ENCODE measurements at regions not wholly inside any gene's neighbourhood (a gene's known extent, or its start where the extent isn't known, plus 50 kb on each side); places are given as distances from the start of the nearest gene placed in this dataset.
"Not testable (repeated sequence)": the region's sequence is repeated elsewhere in the genome, so short reads cannot be mapped to it uniquely, and the experiment has no call there.

GRCh38 chr12:24681570-24681969, 267.3 kb downstream of the BCAT1 start:
- WGBS (ENCODE audit: insufficient coverage, insufficient read length), result no CpG with 5 or more reads among the region's 3 CpGs
- no peaks in the 10 kb centered on the region for H3K9me3 ChIP-seq (ENCODE audit: control insufficient read depth, insufficient read depth, low read length)
- H3K36me3 ChIP-seq (ENCODE audit: control insufficient read depth, insufficient read depth, low read length), result no peaks in the 10 kb centered on the region
- H3K4me1 ChIP-seq (ENCODE audit: control insufficient read depth, insufficient read depth, low read length), result no peaks in the 10 kb centered on the region; the same call in 1 of the 2 replicates
- no peaks in the 10 kb centered on the region for H3K27me3 ChIP-seq (ENCODE audit: control insufficient read depth, insufficient read depth, low read length)
- H3K27ac ChIP-seq (ENCODE audit: low read length), result no peak overlapping the region
- H3K4me3 ChIP-seq (ENCODE audit: low read length), result no peak overlapping the region
- no peak for DNase-seq (ENCODE audit: low read depth, low spot score)

GRCh38 chr12:24679126-24679525, 269.8 kb downstream of the BCAT1 start:
- H3K9me3 ChIP-seq (ENCODE audit: control insufficient read depth, insufficient read depth, low read length), result no peaks in the 10 kb centered on the region
- no peaks in the 10 kb centered on the region; the same call in 1 of the 2 replicates for H3K4me1 ChIP-seq (ENCODE audit: control insufficient read depth, insufficient read depth, low read length)
- H3K27me3 ChIP-seq (ENCODE audit: control insufficient read depth, insufficient read depth, low read length), result no peaks in the 10 kb centered on the region
- H3K4me3 ChIP-seq (ENCODE audit: low read length), result no peak overlapping the region
- no peak overlapping the region for H3K27ac ChIP-seq (ENCODE audit: low read length)
- DNase-seq (ENCODE audit: low read depth, low spot score), result no peak
- no CpG with 5 or more reads among the region's 3 CpGs for WGBS (ENCODE audit: insufficient coverage, insufficient read length)
- H3K36me3 ChIP-seq (ENCODE audit: control insufficient read depth, insufficient read depth, low read length), result no peaks in the 10 kb centered on the region

GRCh38 chr12:24678436-24678835, 270.5 kb downstream of the BCAT1 start:
- Histone ChIP-seq H3K27ac (ENCODE audit: low read length) (no peak overlapping the region), H3K27me3 (ENCODE audit: control insufficient read depth, insufficient read depth, low read length) (no peaks in the 10 kb centered on the region), H3K4me1 (ENCODE audit: control insufficient read depth, insufficient read depth, low read length) (no peaks in the 10 kb centered on the region; the same call in 1 of the 2 replicates), H3K9me3 (ENCODE audit: control insufficient read depth, insufficient read depth, low read length) (no peaks in the 10 kb centered on the region), H3K4me3 (ENCODE audit: low read length) (no peak overlapping the region), H3K36me3 (ENCODE audit: control insufficient read depth, insufficient read depth, low read length) (no peaks in the 10 kb centered on the region)
- no CpG with 5 or more reads among the region's 2 CpGs for WGBS (ENCODE audit: insufficient coverage, insufficient read length)
- no peak for DNase-seq (ENCODE audit: low read depth, low spot score)

GRCh38 chr12:24668563-24668962, 280.3 kb downstream of the BCAT1 start:
- H3K4me1 ChIP-seq (ENCODE audit: control insufficient read depth, insufficient read depth, low read length), result no peaks in the 10 kb centered on the region
- H3K9me3 ChIP-seq (ENCODE audit: control insufficient read depth, insufficient read depth, low read length), result no peaks in the 10 kb centered on the region
- WGBS (ENCODE audit: insufficient coverage, insufficient read length), result no CpG with 5 or more reads among the region's 2 CpGs
- H3K27me3 ChIP-seq (ENCODE audit: control insufficient read depth, insufficient read depth, low read length), result no peaks in the 10 kb centered on the region
- no peak for DNase-seq (ENCODE audit: low read depth, low spot score)
- H3K27ac ChIP-seq (ENCODE audit: low read length), result no peak overlapping the region
- no peaks in the 10 kb centered on the region for H3K36me3 ChIP-seq (ENCODE audit: control insufficient read depth, insufficient read depth, low read length)
- H3K4me3 ChIP-seq (ENCODE audit: low read length), result no peak overlapping the region

GRCh38 chr12:24664161-24664880, 284.6 kb downstream of the BCAT1 start:
- H3K27me3 ChIP-seq (ENCODE audit: control insufficient read depth, insufficient read depth, low read length), result no peaks in the 10 kb centered on the region
- no peak overlapping the region for H3K4me3 ChIP-seq (ENCODE audit: low read length)
- H3K36me3 ChIP-seq (ENCODE audit: control insufficient read depth, insufficient read depth, low read length), result no peaks in the 10 kb centered on the region
- H3K27ac ChIP-seq (ENCODE audit: low read length), result no peak overlapping the region
- WGBS (ENCODE audit: insufficient coverage, insufficient read length), result no CpG with 5 or more reads among the region's 9 CpGs
- DNase-seq (ENCODE audit: low read depth, low spot score), result no peak
- no peaks in the 10 kb centered on the region for H3K4me1 ChIP-seq (ENCODE audit: control insufficient read depth, insufficient read depth, low read length)
- no peaks in the 10 kb centered on the region for H3K9me3 ChIP-seq (ENCODE audit: control insufficient read depth, insufficient read depth, low read length)

- no peaks in the 10 kb centered on the region for H3K9me3 ChIP-seq (ENCODE audit: control insufficient read depth, insufficient read depth, low read length)
- no peak for DNase-seq (ENCODE audit: low read depth, low spot score)
- no peaks in the 10 kb centered on the region for H3K36me3 ChIP-seq (ENCODE audit: control insufficient read depth, insufficient read depth, low read length)
- no CpG with 5 or more reads among the region's 5 CpGs for WGBS (ENCODE audit: insufficient coverage, insufficient read length)
- H3K27ac ChIP-seq (ENCODE audit: low read length), result no peak overlapping the region
- H3K4me1 ChIP-seq (ENCODE audit: control insufficient read depth, insufficient read depth, low read length), result no peaks in the 10 kb centered on the region
- no peak overlapping the region for H3K4me3 ChIP-seq (ENCODE audit: low read length)
- no peaks in the 10 kb centered on the region for H3K27me3 ChIP-seq (ENCODE audit: control insufficient read depth, insufficient read depth, low read length)
These were observed 287.2 kb downstream of the BCAT1 start for GRCh38 chr12:24661657-24662096.

- WGBS (ENCODE audit: insufficient coverage, insufficient read length), result no CpG with 5 or more reads among the region's 1 CpG
- DNase-seq (ENCODE audit: low read depth, low spot score), result no peak
- no peak overlapping the region for H3K4me3 ChIP-seq (ENCODE audit: low read length)
These were observed 289.9 kb downstream of the BCAT1 start for GRCh38 chr12:24659016-24659415.

GRCh38 chr12:24654344-24654743, 294.6 kb downstream of the BCAT1 start:
- H3K27ac ChIP-seq (ENCODE audit: low read length); H3K27me3 ChIP-seq (ENCODE audit: control insufficient read depth, insufficient read depth, low read length); H3K4me3 ChIP-seq (ENCODE audit: low read length); H3K4me1 ChIP-seq (ENCODE audit: control insufficient read depth, insufficient read depth, low read length); H3K36me3 ChIP-seq (ENCODE audit: control insufficient read depth, insufficient read depth, low read length); H3K9me3 ChIP-seq (ENCODE audit: control insufficient read depth, insufficient read depth, low read length); DNase-seq (ENCODE audit: low read depth, low spot score): not testable (repeated sequence)
- no CpG with 5 or more reads among the region's 4 CpGs for WGBS (ENCODE audit: insufficient coverage, insufficient read length)

More at GRCh38 chr12:24659016-24659415, 289.9 kb downstream of the BCAT1 start:
- Histone ChIP-seq H3K9me3 (ENCODE audit: control insufficient read depth, insufficient read depth, low read length) (no peaks in the 10 kb centered on the region), H3K4me1 (ENCODE audit: control insufficient read depth, insufficient read depth, low read length) (no peaks in the 10 kb centered on the region), H3K27ac (ENCODE audit: low read length) (no peak overlapping the region), H3K27me3 (ENCODE audit: control insufficient read depth, insufficient read depth, low read length) (no peaks in the 10 kb centered on the region), H3K36me3 (ENCODE audit: control insufficient read depth, insufficient read depth, low read length) (no peaks in the 10 kb centered on the region)

- no CpG with 5 or more reads among the region's 4 CpGs for WGBS (ENCODE audit: insufficient coverage, insufficient read length)
- no peak overlapping the region for H3K27ac ChIP-seq (ENCODE audit: low read length)
- H3K4me3 ChIP-seq (ENCODE audit: low read length), result no peak overlapping the region
- H3K27me3 ChIP-seq (ENCODE audit: control insufficient read depth, insufficient read depth, low read length), result no peaks in the 10 kb centered on the region
- no peaks in the 10 kb centered on the region for H3K4me1 ChIP-seq (ENCODE audit: control insufficient read depth, insufficient read depth, low read length)
- no peaks in the 10 kb centered on the region for H3K36me3 ChIP-seq (ENCODE audit: control insufficient read depth, insufficient read depth, low read length)
- DNase-seq (ENCODE audit: low read depth, low spot score), result no peak
- H3K9me3 ChIP-seq (ENCODE audit: control insufficient read depth, insufficient read depth, low read length), result no peaks in the 10 kb centered on the region
These were observed 299.3 kb downstream of the BCAT1 start for GRCh38 chr12:24649634-24650033.

GRCh38 chr12:24649209-24649608, 299.7 kb downstream of the BCAT1 start:
- no CpG with 5 or more reads among the region's 3 CpGs for WGBS (ENCODE audit: insufficient coverage, insufficient read length)
- Histone ChIP-seq H3K9me3 (ENCODE audit: control insufficient read depth, insufficient read depth, low read length) (no peaks in the 10 kb centered on the region), H3K4me3 (ENCODE audit: low read length) (no peak overlapping the region), H3K36me3 (ENCODE audit: control insufficient read depth, insufficient read depth, low read length) (no peaks in the 10 kb centered on the region), H3K27ac (ENCODE audit: low read length) (no peak overlapping the region), H3K4me1 (ENCODE audit: control insufficient read depth, insufficient read depth, low read length) (no peaks in the 10 kb centered on the region), H3K27me3 (ENCODE audit: control insufficient read depth, insufficient read depth, low read length) (no peaks in the 10 kb centered on the region)
- DNase-seq (ENCODE audit: low read depth, low spot score), result no peak

- Histone ChIP-seq H3K27ac (ENCODE audit: low read length) (no peak overlapping the region), H3K4me3 (ENCODE audit: low read length) (no peak overlapping the region), H3K9me3 (ENCODE audit: control insufficient read depth, insufficient read depth, low read length) (no peaks in the 10 kb centered on the region), H3K4me1 (ENCODE audit: control insufficient read depth, insufficient read depth, low read length) (no peaks in the 10 kb centered on the region), H3K27me3 (ENCODE audit: control insufficient read depth, insufficient read depth, low read length) (no peaks in the 10 kb centered on the region), H3K36me3 (ENCODE audit: control insufficient read depth, insufficient read depth, low read length) (no peaks in the 10 kb centered on the region)
- WGBS (ENCODE audit: insufficient coverage, insufficient read length), result no CpG with 5 or more reads among the region's 1 CpG
- no peak for DNase-seq (ENCODE audit: low read depth, low spot score)
These were observed 303.6 kb downstream of the BCAT1 start for GRCh38 chr12:24645254-24645653.
